CD4-positive, alpha-beta memory T cell (primary cell): ENCODE measurements at regions not wholly inside any gene's neighbourhood (a gene's known extent, or its start where the extent isn't known, plus 50 kb on each side); places are given as distances from the start of the nearest gene placed in this dataset.
A peak's percentile ranks its signal among the peaks of the same experiment; 100 is the strongest.
"Not testable (repeated sequence)": the region's sequence is repeated elsewhere in the genome, so short reads cannot be mapped to it uniquely, and the experiment has no call there.

Experiments used
- CTCF ChIA-PET: fragments of 350-600 bp; sonication (Branson Sonifier 250); formaldehyde crosslinking; loops from one replicate; lab custom pipeline; 2021; ENCODE audit warnings: inconsistent platforms; ENCODE audit not compliant: partially characterized antibody; lab: Charles Lee
- POLR2A ChIA-PET: fragments of 350-600 bp; sonication (Branson Sonifier 250); formaldehyde crosslinking; loops from one replicate; lab custom pipeline; 2021; ENCODE audit not compliant: partially characterized antibody; lab: Charles Lee
- DNase-seq, 5 donors: peaks; one replicate each; pipeline versions ENCODE4 v3.0.0 to v3.0.0-alpha.2; 2020 to 2022; ENCODE audit warnings: mixed read lengths in 1 of 5
- H3K27ac ChIP-seq: one replicate; pipeline ENCODE4 v1.7.0; 2013; ENCODE audit warnings: low read depth, low read length
- H3K27me3 ChIP-seq: 2 replicates; pipeline ENCODE4 v1.7.0; 2013; ENCODE audit warnings: mild to moderate bottlenecking, low read length, moderate library complexity; ENCODE audit not compliant: insufficient read depth
- H3K36me3 ChIP-seq: 2 replicates; pipeline ENCODE4 v1.7.0; 2013; ENCODE audit warnings: mild to moderate bottlenecking, low read length, moderate library complexity; ENCODE audit not compliant: insufficient read depth
- H3K4me1 ChIP-seq: 2 replicates; pipeline ENCODE4 v1.7.0; 2013; ENCODE audit warnings: mild to moderate bottlenecking, low read length, moderate library complexity; ENCODE audit not compliant: insufficient read depth
- H3K4me3 ChIP-seq, 2 donors: one replicate each; pipeline ENCODE4 v1.7.0; 2013; ENCODE audit warnings: low read length in 2 of 2, mild to moderate bottlenecking in 1 of 2
- H3K9me3 ChIP-seq, 2 donors: one replicate each; pipeline ENCODE4 v1.7.0; 2013; ENCODE audit warnings: low read length in 2 of 2, control low read depth in 1 of 2; ENCODE audit not compliant: control insufficient read depth in 1 of 2
- H3K27ac Mint-ChIP-seq, 7 donors: one replicate each; pipeline ENCODE4 v1.8.0; 2020 to 2021; ENCODE audit warnings: mixed read lengths in 7 of 7, mild to moderate bottlenecking in 6 of 7, inconsistent platforms in 3 of 7, moderate library complexity in 3 of 7
- H3K27me3 Mint-ChIP-seq, 2 donors: one replicate each; pipeline ENCODE4 v1.8.0; 2020 to 2021; ENCODE audit warnings: mixed read lengths in 2 of 2
- H3K36me3 Mint-ChIP-seq, 2 donors: one replicate each; pipeline ENCODE4 v1.8.0; 2020 to 2021; ENCODE audit warnings: mixed read lengths in 2 of 2, inconsistent platforms in 1 of 2, mild to moderate bottlenecking in 1 of 2
- H3K4me1 Mint-ChIP-seq, 4 donors: one replicate each; pipeline ENCODE4 v1.8.0; 2020 to 2021; ENCODE audit warnings: mixed read lengths in 4 of 4, mild to moderate bottlenecking in 1 of 4
- H3K4me3 Mint-ChIP-seq, 8 donors: one replicate each; pipeline ENCODE4 v1.8.0; 2020 to 2021; ENCODE audit warnings: mixed read lengths in 8 of 8, mild to moderate bottlenecking in 7 of 8, moderate library complexity in 6 of 8, inconsistent platforms in 3 of 8
- H3K9me3 Mint-ChIP-seq, 8 donors: one replicate each; pipeline ENCODE4 v1.8.0; 2020 to 2021; ENCODE audit warnings: mixed read lengths in 8 of 8, mild to moderate bottlenecking in 5 of 8, inconsistent platforms in 3 of 8, moderate library complexity in 1 of 8
- intact Hi-C: fragments of 100-400 bp; cut with micrococcal nuclease; formaldehyde crosslinking; loops from one replicate; pipeline ENCODE4 v1.15.1; 2023

DNA sequence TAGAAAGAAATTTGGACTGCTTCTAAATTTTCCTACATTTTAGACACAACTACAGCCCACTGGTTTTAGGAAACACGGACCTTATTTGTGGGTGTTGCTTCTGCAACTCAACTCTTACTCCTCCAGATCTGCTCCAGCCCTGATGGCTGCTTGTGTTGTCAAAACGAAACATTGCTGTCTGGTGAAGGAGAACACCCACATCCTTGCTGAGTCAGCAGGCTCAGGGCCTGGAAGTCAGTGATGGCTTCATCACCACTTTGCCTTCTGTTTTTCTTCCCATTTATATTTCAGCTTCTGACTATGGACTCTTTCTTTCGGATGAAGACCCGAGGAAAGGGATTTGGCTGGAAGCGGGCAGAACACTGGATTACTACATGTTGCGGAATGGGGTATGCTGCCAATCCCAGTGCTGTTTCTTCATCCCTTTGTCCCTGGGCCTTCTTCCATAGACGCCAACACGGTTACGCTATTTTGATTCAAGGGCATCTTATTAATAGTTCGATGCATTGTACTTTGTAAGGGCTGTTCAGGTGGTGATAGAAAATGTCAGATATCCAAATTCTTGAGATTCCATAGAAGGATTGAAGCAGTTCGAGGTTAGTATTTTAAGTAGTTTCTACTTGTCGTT lies 392.6 kb upstream of the TPM1 start:
- no peaks in the 10 kb centered on the region for H3K4me1 Mint-ChIP-seq
- Histone ChIP-seq H3K27ac (no peak overlapping the region), H3K4me3 (no peak overlapping the region), H3K27me3 (no peaks in the 10 kb centered on the region), H3K36me3 (no peaks in the 10 kb centered on the region), H3K4me1 (no peaks in the 10 kb centered on the region), H3K9me3 (no peaks in the 10 kb centered on the region)
- H3K27ac Mint-ChIP-seq, result no peak overlapping the region
- no peak overlapping the region for H3K4me3 Mint-ChIP-seq
- H3K9me3 Mint-ChIP-seq, result peaks cover 0 to 9% (median 1%) of the 10 kb centered on the region in 8 donors
- peaks cover 0 to 4% of the 10 kb centered on the region in 2 donors for H3K36me3 Mint-ChIP-seq
- peaks cover 2 to 6% of the 10 kb centered on the region in 2 donors for H3K27me3 Mint-ChIP-seq
- intact Hi-C loops, result no loop called here
- ChIA-PET POLR2A (no interaction called here), CTCF (interaction anchor here (1.3 kb wide), 1 partner anchor 8 kb away, joined by 3 read pairs; no protein-coding TSS in a partner anchor)
- DNase-seq, result no peak

- Mint-ChIP-seq H3K4me1 (peaks cover 0 to 1% (median 0%) of the 10 kb centered on the region in 4 donors), H3K36me3 (peaks cover 0 to 4% of the 10 kb centered on the region in 2 donors), H3K9me3 (peaks cover 0 to 10% (median 2%) of the 10 kb centered on the region in 8 donors), H3K27ac (no peak overlapping the region), H3K4me3 (no peak overlapping the region), H3K27me3 (peaks cover 6 to 7% of the 10 kb centered on the region in 2 donors)
- Histone ChIP-seq H3K36me3 (no peaks in the 10 kb centered on the region), H3K9me3 (no peaks in the 10 kb centered on the region), H3K4me3 (no peak overlapping the region), H3K4me1 (no peaks in the 10 kb centered on the region), H3K27me3 (no peaks in the 10 kb centered on the region), H3K27ac (no peak overlapping the region)
- no peak for DNase-seq
- ChIA-PET CTCF (no interaction called here), POLR2A (no interaction called here)
- intact Hi-C loops, result no loop called here
These were observed 389.4 kb upstream of the TPM1 start for GRCh38 chr15:62653122-62653521.

GRCh38 chr15:62656071-62656470 lies 386.5 kb upstream of the TPM1 start:
- ChIA-PET POLR2A (no interaction called here), CTCF (no interaction called here)
- Histone ChIP-seq H3K27ac (no peak overlapping the region), H3K9me3 (no peaks in the 10 kb centered on the region), H3K27me3 (no peaks in the 10 kb centered on the region), H3K4me3 (no peak overlapping the region), H3K36me3 (no peaks in the 10 kb centered on the region), H3K4me1 (no peaks in the 10 kb centered on the region)
- peaks cover 0 to 3% (median 0%) of the 10 kb centered on the region in 4 donors for H3K4me1 Mint-ChIP-seq
- H3K27ac Mint-ChIP-seq, result no peak overlapping the region
- no peak overlapping the region for H3K4me3 Mint-ChIP-seq
- peaks cover 0 to 10% (median 2%) of the 10 kb centered on the region in 8 donors for H3K9me3 Mint-ChIP-seq
- peaks cover 2 to 4% of the 10 kb centered on the region in 2 donors for H3K27me3 Mint-ChIP-seq
- H3K36me3 Mint-ChIP-seq, result peaks cover 0 to 4% of the 10 kb centered on the region in 2 donors
- intact Hi-C loops, result no loop called here
- DNase-seq, result no peak

GRCh38 chr15:62657501-62657900 lies 385.0 kb upstream of the TPM1 start:
- H3K4me1 ChIP-seq, H3K4me3 Mint-ChIP-seq, DNase-seq, intact Hi-C loops, H3K36me3 ChIP-seq, H3K9me3 Mint-ChIP-seq, H3K9me3 ChIP-seq, H3K4me1 Mint-ChIP-seq, H3K36me3 Mint-ChIP-seq, POLR2A ChIA-PET, H3K27me3 ChIP-seq, H3K27me3 Mint-ChIP-seq, H3K4me3 ChIP-seq, H3K27ac ChIP-seq: not testable (repeated sequence)
- CTCF ChIA-PET, result interaction anchor here (1.1 kb wide), 1 partner anchor 8 kb away, joined by 3 read pairs; no protein-coding TSS in a partner anchor
- peak overlapping the region in 1 of 7 donors; percentile 83 for H3K27ac Mint-ChIP-seq

DNA sequence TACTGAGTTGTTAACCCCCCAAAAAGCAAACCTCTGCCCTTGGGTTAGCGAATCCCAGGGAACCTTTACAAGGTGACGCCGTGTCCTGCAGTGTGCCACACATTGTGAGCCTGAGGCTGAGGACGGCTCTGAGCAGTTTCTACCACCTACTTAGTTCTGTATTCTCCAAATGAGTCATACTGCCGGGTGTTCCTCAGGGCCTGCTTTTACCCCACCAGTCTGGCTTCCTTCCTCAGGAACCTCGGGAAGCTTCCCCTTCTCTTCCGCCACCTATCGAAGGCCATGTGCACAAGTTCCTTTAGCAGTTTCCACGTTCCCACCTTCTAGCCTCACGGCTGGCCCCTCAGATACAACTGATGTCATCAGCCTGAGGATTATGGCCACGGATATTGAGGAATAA lies 384.0 kb upstream of the TPM1 start:
- no peaks in the 10 kb centered on the region for H3K36me3 Mint-ChIP-seq
- POLR2A ChIA-PET, result no interaction called here
- H3K27me3 Mint-ChIP-seq, result peaks cover 2 to 4% of the 10 kb centered on the region in 2 donors
- peaks cover 0 to 10% (median 2%) of the 10 kb centered on the region in 8 donors for H3K9me3 Mint-ChIP-seq
- intact Hi-C loops, result no loop called here
- Histone ChIP-seq H3K4me1 (no peaks in the 10 kb centered on the region), H3K9me3 (no peaks in the 10 kb centered on the region), H3K4me3 (no peak overlapping the region), H3K27me3 (no peaks in the 10 kb centered on the region), H3K36me3 (no peaks in the 10 kb centered on the region), H3K27ac (no peak overlapping the region)
- no peak overlapping the region for H3K27ac Mint-ChIP-seq
- H3K4me1 Mint-ChIP-seq, result peaks cover 0 to 3% (median 0%) of the 10 kb centered on the region in 4 donors
- H3K4me3 Mint-ChIP-seq, result no peak overlapping the region
- no peak for DNase-seq
- CTCF ChIA-PET, result interaction anchor here (1.1 kb wide), 1 partner anchor 9 kb away, joined by 3 read pairs; no protein-coding TSS in a partner anchor

GRCh38 chr15:62663547-62663946 lies 379.0 kb upstream of the TPM1 start:
- H3K4me3 Mint-ChIP-seq, result no peak overlapping the region

DNA sequence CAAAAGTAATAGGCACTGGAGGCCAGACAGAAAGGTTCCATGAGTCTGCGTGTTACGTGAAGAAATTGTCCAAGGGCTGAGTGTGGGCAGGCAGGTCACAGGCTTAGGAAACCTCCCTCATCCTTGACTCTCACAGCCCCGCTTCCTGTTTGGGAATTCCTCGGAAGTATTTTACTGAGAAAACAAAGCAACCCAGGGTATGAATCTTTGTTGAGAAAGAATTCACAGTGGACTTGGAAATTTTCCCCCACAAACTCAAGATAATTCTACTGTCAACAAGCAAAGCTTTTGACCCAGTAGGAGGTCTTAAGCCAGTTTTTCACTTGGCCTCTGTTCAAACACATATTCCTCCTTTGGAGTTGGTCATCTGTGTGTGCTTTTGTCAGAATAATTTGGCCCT lies 377.1 kb upstream of the TPM1 start:
- H3K27me3 Mint-ChIP-seq, result peaks cover 0 to 4% of the 10 kb centered on the region in 2 donors
- ChIA-PET CTCF (no interaction called here), POLR2A (no interaction called here)
- no peaks in the 10 kb centered on the region for H3K9me3 ChIP-seq
- no peaks in the 10 kb centered on the region for H3K36me3 Mint-ChIP-seq
- H3K4me3 ChIP-seq, result no peak overlapping the region
- H3K9me3 Mint-ChIP-seq, result peaks cover 0 to 4% (median 0%) of the 10 kb centered on the region in 8 donors
- H3K27ac ChIP-seq, result no peak overlapping the region
- H3K4me1 Mint-ChIP-seq, result no peaks in the 10 kb centered on the region
- intact Hi-C loops, result no loop called here
- H3K36me3 ChIP-seq, result no peaks in the 10 kb centered on the region
- no peaks in the 10 kb centered on the region for H3K27me3 ChIP-seq
- no peak overlapping the region for H3K27ac Mint-ChIP-seq
- no peak for DNase-seq
- H3K4me1 ChIP-seq, result no peaks in the 10 kb centered on the region
- H3K4me3 Mint-ChIP-seq, result no peak overlapping the region

More at GRCh38 chr15:62663547-62663946, 379.0 kb upstream of the TPM1 start:
- peaks cover 0 to 1% (median 0%) of the 10 kb centered on the region in 4 donors for H3K4me1 Mint-ChIP-seq
- H3K27me3 Mint-ChIP-seq, result no peaks in the 10 kb centered on the region
- intact Hi-C loops, result no loop called here
- Histone ChIP-seq H3K9me3 (no peaks in the 10 kb centered on the region), H3K27ac (no peak overlapping the region), H3K27me3 (no peaks in the 10 kb centered on the region), H3K36me3 (no peaks in the 10 kb centered on the region), H3K4me3 (no peak overlapping the region), H3K4me1 (no peaks in the 10 kb centered on the region)
- H3K27ac Mint-ChIP-seq, result no peak overlapping the region
- H3K9me3 Mint-ChIP-seq, result peaks cover 0 to 2% (median 0%) of the 10 kb centered on the region in 8 donors
- ChIA-PET CTCF (no interaction called here), POLR2A (no interaction called here)
- DNase-seq, result no peak
- H3K36me3 Mint-ChIP-seq, result no peaks in the 10 kb centered on the region
